H1 (cell line): ENCODE measurements at regions not wholly inside any gene's neighbourhood (a gene's known extent, or its start where the extent isn't known, plus 50 kb on each side); places are given as distances from the start of the nearest gene placed in this dataset.

Experiments
- BCL11A ChIP-seq, 2 experiments: IDR thresholded peaks; one replicate each; pipeline ENCODE4 v1.6.1; 2011; ENCODE audit warnings: low read depth in 2 of 2, low read length in 2 of 2, mild to moderate bottlenecking in 2 of 2
- JUND ChIP-seq: IDR thresholded peaks from 2 replicates; pipeline ENCODE4 v1.6.1; 2011; ENCODE audit warnings: mild to moderate bottlenecking, improper control_type of control experiment, low read length
- MAFK ChIP-seq: IDR thresholded peaks from 2 replicates; pipeline ENCODE4 v1.6.1; 2012; ENCODE audit warnings: low read depth, mild to moderate bottlenecking, improper control_type of control experiment, low read length
- RFX5 ChIP-seq: IDR thresholded peaks from 2 replicates; pipeline ENCODE4 v1.6.1; 2011; ENCODE audit warnings: low read depth, low read length, improper control_type of control experiment, borderline replicate concordance
- SIRT6 ChIP-seq: IDR thresholded peaks from one replicate; pipeline ENCODE4 v1.7.1; 2012; ENCODE audit warnings: low read length, inconsistent platforms
- TCF12 ChIP-seq: IDR thresholded peaks from 2 replicates; pipeline ENCODE4 v1.6.1; 2011; ENCODE audit warnings: low read depth, mild to moderate bottlenecking, low read length
- YY1 ChIP-seq: IDR thresholded peaks from 2 replicates; pipeline ENCODE4 v1.6.1; 2011; ENCODE audit warnings: low read depth, mild to moderate bottlenecking, low read length
- TF ChIP-seq, protein P1 (sequence below): fragments of 300-600 bp; sonication (generic); IDR thresholded peaks from 2 replicates; pipeline ENCODE4 v1.7.1; 2012; ENCODE audit warnings: low read length, moderate library complexity, mild to moderate bottlenecking, inconsistent platforms; ENCODE audit not compliant: insufficient replicate concordance
- TF ChIP-seq, protein P2 (sequence below): IDR thresholded peaks from 2 replicates; pipeline ENCODE4 v1.6.1; 2012; ENCODE audit warnings: inconsistent platforms

DNA sequence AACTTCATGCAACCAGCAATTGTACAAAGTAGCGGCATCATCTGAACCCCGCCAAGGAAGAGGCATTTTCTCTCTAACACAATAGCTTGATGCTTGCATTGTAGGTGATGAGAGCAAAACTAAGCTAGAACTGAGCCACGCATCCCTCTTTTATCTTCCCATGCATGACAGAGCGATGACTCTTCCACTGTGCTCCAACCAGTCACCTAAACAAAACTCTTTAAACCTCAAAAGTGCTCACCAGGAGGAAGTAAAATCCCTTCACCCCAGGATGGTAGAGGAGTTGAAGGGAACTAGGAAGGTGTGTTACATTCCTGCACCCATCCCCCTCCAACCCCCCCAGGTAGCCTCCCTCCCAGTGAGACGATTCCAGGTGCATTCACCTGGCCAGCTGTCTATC lies 59.7 kb upstream of the SALL3 start (continued):
- TF ChIP-seq, protein P1, sequence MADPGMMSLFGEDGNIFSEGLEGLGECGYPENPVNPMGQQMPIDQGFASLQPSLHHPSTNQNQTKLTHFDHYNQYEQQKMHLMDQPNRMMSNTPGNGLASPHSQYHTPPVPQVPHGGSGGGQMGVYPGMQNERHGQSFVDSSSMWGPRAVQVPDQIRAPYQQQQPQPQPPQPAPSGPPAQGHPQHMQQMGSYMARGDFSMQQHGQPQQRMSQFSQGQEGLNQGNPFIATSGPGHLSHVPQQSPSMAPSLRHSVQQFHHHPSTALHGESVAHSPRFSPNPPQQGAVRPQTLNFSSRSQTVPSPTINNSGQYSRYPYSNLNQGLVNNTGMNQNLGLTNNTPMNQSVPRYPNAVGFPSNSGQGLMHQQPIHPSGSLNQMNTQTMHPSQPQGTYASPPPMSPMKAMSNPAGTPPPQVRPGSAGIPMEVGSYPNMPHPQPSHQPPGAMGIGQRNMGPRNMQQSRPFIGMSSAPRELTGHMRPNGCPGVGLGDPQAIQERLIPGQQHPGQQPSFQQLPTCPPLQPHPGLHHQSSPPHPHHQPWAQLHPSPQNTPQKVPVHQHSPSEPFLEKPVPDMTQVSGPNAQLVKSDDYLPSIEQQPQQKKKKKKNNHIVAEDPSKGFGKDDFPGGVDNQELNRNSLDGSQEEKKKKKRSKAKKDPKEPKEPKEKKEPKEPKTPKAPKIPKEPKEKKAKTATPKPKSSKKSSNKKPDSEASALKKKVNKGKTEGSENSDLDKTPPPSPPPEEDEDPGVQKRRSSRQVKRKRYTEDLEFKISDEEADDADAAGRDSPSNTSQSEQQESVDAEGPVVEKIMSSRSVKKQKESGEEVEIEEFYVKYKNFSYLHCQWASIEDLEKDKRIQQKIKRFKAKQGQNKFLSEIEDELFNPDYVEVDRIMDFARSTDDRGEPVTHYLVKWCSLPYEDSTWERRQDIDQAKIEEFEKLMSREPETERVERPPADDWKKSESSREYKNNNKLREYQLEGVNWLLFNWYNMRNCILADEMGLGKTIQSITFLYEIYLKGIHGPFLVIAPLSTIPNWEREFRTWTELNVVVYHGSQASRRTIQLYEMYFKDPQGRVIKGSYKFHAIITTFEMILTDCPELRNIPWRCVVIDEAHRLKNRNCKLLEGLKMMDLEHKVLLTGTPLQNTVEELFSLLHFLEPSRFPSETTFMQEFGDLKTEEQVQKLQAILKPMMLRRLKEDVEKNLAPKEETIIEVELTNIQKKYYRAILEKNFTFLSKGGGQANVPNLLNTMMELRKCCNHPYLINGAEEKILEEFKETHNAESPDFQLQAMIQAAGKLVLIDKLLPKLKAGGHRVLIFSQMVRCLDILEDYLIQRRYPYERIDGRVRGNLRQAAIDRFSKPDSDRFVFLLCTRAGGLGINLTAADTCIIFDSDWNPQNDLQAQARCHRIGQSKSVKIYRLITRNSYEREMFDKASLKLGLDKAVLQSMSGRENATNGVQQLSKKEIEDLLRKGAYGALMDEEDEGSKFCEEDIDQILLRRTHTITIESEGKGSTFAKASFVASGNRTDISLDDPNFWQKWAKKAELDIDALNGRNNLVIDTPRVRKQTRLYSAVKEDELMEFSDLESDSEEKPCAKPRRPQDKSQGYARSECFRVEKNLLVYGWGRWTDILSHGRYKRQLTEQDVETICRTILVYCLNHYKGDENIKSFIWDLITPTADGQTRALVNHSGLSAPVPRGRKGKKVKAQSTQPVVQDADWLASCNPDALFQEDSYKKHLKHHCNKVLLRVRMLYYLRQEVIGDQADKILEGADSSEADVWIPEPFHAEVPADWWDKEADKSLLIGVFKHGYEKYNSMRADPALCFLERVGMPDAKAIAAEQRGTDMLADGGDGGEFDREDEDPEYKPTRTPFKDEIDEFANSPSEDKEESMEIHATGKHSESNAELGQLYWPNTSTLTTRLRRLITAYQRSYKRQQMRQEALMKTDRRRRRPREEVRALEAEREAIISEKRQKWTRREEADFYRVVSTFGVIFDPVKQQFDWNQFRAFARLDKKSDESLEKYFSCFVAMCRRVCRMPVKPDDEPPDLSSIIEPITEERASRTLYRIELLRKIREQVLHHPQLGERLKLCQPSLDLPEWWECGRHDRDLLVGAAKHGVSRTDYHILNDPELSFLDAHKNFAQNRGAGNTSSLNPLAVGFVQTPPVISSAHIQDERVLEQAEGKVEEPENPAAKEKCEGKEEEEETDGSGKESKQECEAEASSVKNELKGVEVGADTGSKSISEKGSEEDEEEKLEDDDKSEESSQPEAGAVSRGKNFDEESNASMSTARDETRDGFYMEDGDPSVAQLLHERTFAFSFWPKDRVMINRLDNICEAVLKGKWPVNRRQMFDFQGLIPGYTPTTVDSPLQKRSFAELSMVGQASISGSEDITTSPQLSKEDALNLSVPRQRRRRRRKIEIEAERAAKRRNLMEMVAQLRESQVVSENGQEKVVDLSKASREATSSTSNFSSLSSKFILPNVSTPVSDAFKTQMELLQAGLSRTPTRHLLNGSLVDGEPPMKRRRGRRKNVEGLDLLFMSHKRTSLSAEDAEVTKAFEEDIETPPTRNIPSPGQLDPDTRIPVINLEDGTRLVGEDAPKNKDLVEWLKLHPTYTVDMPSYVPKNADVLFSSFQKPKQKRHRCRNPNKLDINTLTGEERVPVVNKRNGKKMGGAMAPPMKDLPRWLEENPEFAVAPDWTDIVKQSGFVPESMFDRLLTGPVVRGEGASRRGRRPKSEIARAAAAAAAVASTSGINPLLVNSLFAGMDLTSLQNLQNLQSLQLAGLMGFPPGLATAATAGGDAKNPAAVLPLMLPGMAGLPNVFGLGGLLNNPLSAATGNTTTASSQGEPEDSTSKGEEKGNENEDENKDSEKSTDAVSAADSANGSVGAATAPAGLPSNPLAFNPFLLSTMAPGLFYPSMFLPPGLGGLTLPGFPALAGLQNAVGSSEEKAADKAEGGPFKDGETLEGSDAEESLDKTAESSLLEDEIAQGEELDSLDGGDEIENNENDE, result no peak
- no peak for TF ChIP-seq SIRT6
- TF ChIP-seq, protein P2, sequence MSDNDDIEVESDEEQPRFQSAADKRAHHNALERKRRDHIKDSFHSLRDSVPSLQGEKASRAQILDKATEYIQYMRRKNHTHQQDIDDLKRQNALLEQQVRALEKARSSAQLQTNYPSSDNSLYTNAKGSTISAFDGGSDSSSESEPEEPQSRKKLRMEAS, result no peak
- TF ChIP-seq RFX5, result no peak
- no peak for TF ChIP-seq JUND
- TF ChIP-seq YY1, result no peak
- TF ChIP-seq MAFK, result no peak
- TF ChIP-seq BCL11A (IDR thresholded peaks at IDR 0.05; ENCODE audit: low read depth in 2 of 2, low read length in 2 of 2), result no peak
- no peak for TF ChIP-seq TCF12
